ENCODE measurements at regions not wholly inside any gene's neighbourhood (a gene's known extent, or its start where the extent isn't known, plus 50 kb on each side); places are given as distances from the start of the nearest gene placed in this dataset.

- DNase-seq, result no peak
These were observed 200.0 kb upstream of the IER5L start for GRCh38 chr9:129377931-129378661.

GRCh38 chr9:129377181-129377580 lies 199.1 kb upstream of the IER5L start:
- no peak for DNase-seq

- no peak for DNase-seq
These were observed 197.8 kb upstream of the IER5L start for GRCh38 chr9:129375845-129376244.

GRCh38 chr9:129374651-129375050 lies 196.6 kb upstream of the IER5L start:
- no peak for DNase-seq

- DNase-seq, result no peak
These were observed 196.2 kb upstream of the IER5L start for GRCh38 chr9:129374231-129374630.

GRCh38 chr9:129373361-129373760 lies 195.3 kb upstream of the IER5L start:
- DNase-seq, result no peak

GRCh38 chr9:129370770-129371169 lies 192.7 kb upstream of the IER5L start:
- DNase-seq, result no peak

GRCh38 chr9:129368444-129368978 lies 190.4 kb upstream of the IER5L start:
- no peak for DNase-seq

GRCh38 chr9:129367287-129367686 lies 189.2 kb upstream of the IER5L start:
- no peak for DNase-seq

GRCh38 chr9:129365196-129365595 lies 187.1 kb upstream of the IER5L start:
- no peak for DNase-seq

GRCh38 chr9:129363216-129363873 lies 185.3 kb upstream of the IER5L start:
- no peak for DNase-seq

- DNase-seq, result no peak
These were observed 184.4 kb upstream of the IER5L start for GRCh38 chr9:129362287-129363000.

GRCh38 chr9:129361196-129361595 lies 183.1 kb upstream of the IER5L start:
- no peak for DNase-seq

- no peak for DNase-seq
These were observed 182.0 kb upstream of the IER5L start for GRCh38 chr9:129359916-129360536.

GRCh38 chr9:129359162-129359811 lies 181.2 kb upstream of the IER5L start:
- no peak for DNase-seq

GRCh38 chr9:129358621-129359154 lies 180.6 kb upstream of the IER5L start:
- no peak for DNase-seq

GRCh38 chr9:129357773-129358245 lies 179.7 kb upstream of the IER5L start:
- DNase-seq, result no peak

- DNase-seq, result no peak
These were observed 179.1 kb upstream of the IER5L start for GRCh38 chr9:129356871-129357772.

- DNase-seq, result no peak
These were observed 177.6 kb upstream of the IER5L start for GRCh38 chr9:129355631-129356030.

GRCh38 chr9:129354498-129354897 lies 176.4 kb upstream of the IER5L start:
- DNase-seq, result no peak

GRCh38 chr9:129353697-129354336 lies 175.8 kb upstream of the IER5L start:
- no peak for DNase-seq

All from NCI-H345 (cell line).